Psoas muscle (tissue), 7 donors: ENCODE measurements at regions not wholly inside any gene's neighbourhood (a gene's known extent, or its start where the extent isn't known, plus 50 kb on each side); places are given as distances from the start of the nearest gene placed in this dataset.
A peak's percentile ranks its signal among the peaks of the same experiment; 100 is the strongest.

Source experiments
- ATAC-seq, 4 donors: fragments of 200-7000 bp; cut with Tn5 transposase; one replicate each; pipeline ENCODE4 v1.9.1; 2020; ENCODE audit warnings: moderate library complexity in 3 of 4, mild to moderate bottlenecking in 2 of 4
- DNase-seq, 2 donors: peaks; one replicate each; pipeline ENCODE4 v3.0.0-alpha.2; 2020
- H3K27ac ChIP-seq: fragments of 200-600 bp; one replicate; pipeline ENCODE4 v1.8.0; 2022
- H3K27me3 ChIP-seq, 3 donors: fragments of 200-600 bp in 1 of 3; one replicate each; pipeline versions ENCODE4 v1.6.1 to v1.8.0; 2013 to 2022; ENCODE audit warnings: low read length in 2 of 3, mild to moderate bottlenecking in 2 of 3, moderate library complexity in 1 of 3; ENCODE audit not compliant: insufficient read depth in 3 of 3
- H3K36me3 ChIP-seq, 2 donors: fragments of 200-600 bp in 1 of 2; one replicate each; pipeline versions ENCODE4 v1.6.1 to v1.8.0; 2013 to 2022; ENCODE audit warnings: low read depth in 1 of 2, mild to moderate bottlenecking in 1 of 2, moderate library complexity in 1 of 2; ENCODE audit not compliant: insufficient read depth in 1 of 2
- H3K4me1 ChIP-seq: fragments of 200-600 bp; one replicate; pipeline ENCODE4 v1.8.0; 2022
- H3K4me3 ChIP-seq: fragments of 200-600 bp; one replicate; pipeline ENCODE4 v1.8.0; 2022; ENCODE audit warnings: mild to moderate bottlenecking
- H3K9me3 ChIP-seq: fragments of 200-600 bp; one replicate; pipeline ENCODE4 v1.8.0; 2022
- WGBS, 3 donors: extraction: QIAGEN DNeasy Blood & Tissue Kit; methylation state at CpG; one replicate each; pipeline versions ENCODE4 v1.1.6 to v1.1.7; 2013; 5-methylcytosine and 5-hydroxymethylcytosine counted together
- intact Hi-C, 2 donors: fragments of 100-400 bp; cut with DNase I; formaldehyde crosslinking; loops; one replicate each; pipeline versions ENCODE4 v1.11.0 to v1.14.2; 2022
- TF ChIP-seq, protein P1 (sequence below): fragments of 200-600 bp; IDR thresholded peaks from one replicate; pipeline ENCODE4 v1.8.0; 2022; ENCODE audit warnings: antibody characterized with exemption
- donor health status: healthy with polysubstance abuse.
- donor health status: DM: no; HTN: no; CAD: no; lungs with moderate emphysema.
- donor health status: Bipolar disorder and iron deficiency.
- donor health status: healthy.
- donor health status: DM: yes; HTN: yes; CAD: no.
- donor health status: DM: no; HTN: no; CAD: no.
- donor health status: DM: yes; HTN: yes; CAD: no.

DNA sequence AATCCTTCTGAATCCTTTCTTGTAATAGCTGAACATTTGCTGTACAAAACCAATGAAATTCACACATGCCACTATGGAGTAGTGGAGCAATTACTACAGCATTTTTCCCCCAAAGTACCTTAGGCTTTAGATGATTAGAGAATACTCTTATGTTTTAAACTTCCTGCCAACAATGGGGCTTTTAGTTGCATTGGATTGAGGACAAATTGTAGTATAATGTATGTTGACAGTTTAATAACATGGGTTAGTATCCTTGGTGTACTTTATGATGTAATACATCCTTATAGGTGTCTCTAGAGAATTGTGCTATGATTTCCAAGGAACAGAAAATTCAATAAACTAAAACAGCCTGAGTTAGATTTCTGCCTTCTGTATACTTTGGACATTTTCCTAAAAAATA is 422.7 kb upstream of the GRAMD2B start:
- Histone ChIP-seq H3K36me3 (no peaks in the 10 kb centered on the region), H3K4me1 (no peaks in the 10 kb centered on the region), H3K27me3 (no peaks in the 10 kb centered on the region), H3K9me3 (no peaks in the 10 kb centered on the region), H3K27ac (no peak overlapping the region), H3K4me3 (no peak overlapping the region)
- ATAC-seq (no peak), DNase-seq (no peak)
- intact Hi-C loops, result no loop called here
- TF ChIP-seq, protein P1, sequence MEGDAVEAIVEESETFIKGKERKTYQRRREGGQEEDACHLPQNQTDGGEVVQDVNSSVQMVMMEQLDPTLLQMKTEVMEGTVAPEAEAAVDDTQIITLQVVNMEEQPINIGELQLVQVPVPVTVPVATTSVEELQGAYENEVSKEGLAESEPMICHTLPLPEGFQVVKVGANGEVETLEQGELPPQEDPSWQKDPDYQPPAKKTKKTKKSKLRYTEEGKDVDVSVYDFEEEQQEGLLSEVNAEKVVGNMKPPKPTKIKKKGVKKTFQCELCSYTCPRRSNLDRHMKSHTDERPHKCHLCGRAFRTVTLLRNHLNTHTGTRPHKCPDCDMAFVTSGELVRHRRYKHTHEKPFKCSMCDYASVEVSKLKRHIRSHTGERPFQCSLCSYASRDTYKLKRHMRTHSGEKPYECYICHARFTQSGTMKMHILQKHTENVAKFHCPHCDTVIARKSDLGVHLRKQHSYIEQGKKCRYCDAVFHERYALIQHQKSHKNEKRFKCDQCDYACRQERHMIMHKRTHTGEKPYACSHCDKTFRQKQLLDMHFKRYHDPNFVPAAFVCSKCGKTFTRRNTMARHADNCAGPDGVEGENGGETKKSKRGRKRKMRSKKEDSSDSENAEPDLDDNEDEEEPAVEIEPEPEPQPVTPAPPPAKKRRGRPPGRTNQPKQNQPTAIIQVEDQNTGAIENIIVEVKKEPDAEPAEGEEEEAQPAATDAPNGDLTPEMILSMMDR, result no peak

DNA sequence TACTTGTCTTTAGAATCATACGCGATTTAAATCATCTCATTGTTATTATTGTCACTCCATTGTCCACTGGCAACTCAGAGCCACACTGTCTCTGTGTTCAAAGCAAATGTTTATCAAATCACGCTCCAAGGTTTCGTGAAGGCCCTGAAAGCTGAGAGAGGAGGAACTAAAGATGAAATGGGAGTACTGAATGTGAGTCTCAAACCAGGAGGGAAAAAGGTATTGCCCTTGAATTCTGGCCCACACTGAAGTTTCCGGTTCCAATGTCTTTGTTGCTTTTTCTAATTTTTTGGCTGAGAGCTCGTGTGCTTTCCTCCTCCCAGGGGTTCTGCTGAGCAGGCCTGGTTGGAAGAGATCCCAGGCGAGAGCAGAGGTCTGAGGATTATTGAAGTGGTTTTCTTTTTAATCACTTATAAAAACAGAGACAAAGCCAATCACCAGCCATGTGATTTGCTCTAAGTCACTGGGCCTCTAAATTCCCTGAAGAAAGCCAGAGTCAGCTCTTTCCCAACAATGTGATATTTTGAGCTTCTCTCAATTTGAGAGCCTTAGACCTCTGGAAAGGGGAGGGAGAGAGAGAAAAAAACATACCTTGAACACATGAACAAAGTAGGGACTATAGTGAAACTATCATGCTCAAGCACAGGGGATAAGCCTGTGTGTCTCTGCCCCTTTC is 420.8 kb upstream of the GRAMD2B start:
- Histone ChIP-seq H3K27me3 (no peaks in the 10 kb centered on the region), H3K27ac (no peak overlapping the region)
- peak in 3 of 4 donors; percentile 38 to 57 (median 46) for ATAC-seq

DNA sequence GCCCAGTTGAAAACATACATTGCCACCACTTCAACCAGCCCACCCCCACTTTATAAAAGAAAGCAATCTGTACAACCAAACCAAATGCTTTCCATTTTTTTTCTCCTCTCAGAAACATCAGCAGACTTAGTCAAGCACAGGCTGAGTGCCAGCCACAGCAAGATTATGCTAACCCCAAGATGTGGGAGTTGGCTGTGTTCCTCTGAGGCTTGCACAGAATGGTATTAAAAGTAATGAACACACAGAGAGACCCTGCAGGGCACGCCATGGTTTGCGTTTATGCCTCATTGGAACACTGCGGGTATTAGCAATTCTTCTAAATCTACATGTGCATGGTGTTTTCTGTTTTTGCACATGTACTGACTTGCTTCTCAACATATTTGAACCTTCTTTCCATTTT is 419.9 kb upstream of the GRAMD2B start:
- intact Hi-C loops, result no loop called here
- H3K36me3 ChIP-seq, result no peaks in the 10 kb centered on the region
- H3K4me1 ChIP-seq, result no peaks in the 10 kb centered on the region
- TF ChIP-seq, protein P1, result no peak
- WGBS, 3 donors, result 73 to 83% (median 75%) methylated on average over 3 of the region's 3 CpGs
- no peak overlapping the region for H3K27ac ChIP-seq
- no peak overlapping the region for H3K4me3 ChIP-seq
- ATAC-seq (no peak), DNase-seq (no peak)
- H3K9me3 ChIP-seq, result no peaks in the 10 kb centered on the region
- no peaks in the 10 kb centered on the region for H3K27me3 ChIP-seq

More for the DNA sequence above, 420.8 kb upstream of the GRAMD2B start:
- DNase-seq, result peak; percentile 43 to 66
- intact Hi-C loops, result no loop called here
- TF ChIP-seq, protein P1, result no peak
- 52 to 60% (median 54%) methylated on average over 7 of the region's 7 CpGs for WGBS, 3 donors
- Histone ChIP-seq H3K36me3 (no peaks in the 10 kb centered on the region), H3K9me3 (no peaks in the 10 kb centered on the region), H3K4me3 (no peak overlapping the region), H3K4me1 (no peaks in the 10 kb centered on the region)

DNA sequence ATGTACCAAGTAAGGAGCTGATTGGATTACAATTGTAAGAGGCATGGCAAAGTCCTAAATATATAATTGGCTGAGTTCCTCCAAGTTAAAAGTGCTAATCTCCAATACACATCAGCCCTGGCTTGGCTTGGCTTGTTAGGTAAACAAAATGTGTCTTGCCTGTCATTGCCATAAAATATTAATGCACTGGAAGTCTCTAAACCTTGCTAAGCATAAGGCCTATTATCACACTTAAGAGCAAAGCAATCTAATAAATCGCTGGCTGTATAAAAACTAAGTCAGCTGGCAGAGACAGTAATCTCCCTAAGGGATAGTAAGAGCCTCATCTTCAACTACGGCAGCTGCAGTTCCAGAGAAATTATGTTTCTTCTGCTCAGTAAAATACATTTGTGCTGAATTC is 418.6 kb upstream of the GRAMD2B start:
- WGBS, 3 donors, result 21 to 28% (median 23%) methylated on average over 2 of the region's 2 CpGs
- TF ChIP-seq, protein P1, result no peak

DNA sequence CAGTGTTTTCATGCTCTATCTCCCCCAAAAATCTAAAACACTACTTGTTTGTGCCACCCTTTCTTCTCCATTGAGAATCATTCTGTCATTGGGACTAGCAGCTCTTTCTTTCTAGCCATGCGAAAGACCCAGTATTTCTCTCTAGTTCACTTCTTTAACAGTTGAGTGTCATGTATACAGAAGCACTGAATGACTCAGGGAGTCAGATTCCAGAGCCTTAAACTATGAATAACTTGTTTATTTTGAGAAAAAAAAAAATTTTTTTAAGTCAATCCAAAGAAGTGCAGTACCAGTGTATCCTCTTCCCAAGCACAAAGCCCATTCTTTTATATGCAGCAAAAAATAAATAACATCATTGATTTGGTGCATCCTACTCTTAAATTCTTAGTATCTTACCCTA is 415.4 kb upstream of the GRAMD2B start:
- DNase-seq (no peak), ATAC-seq (no peak)
- no peaks in the 10 kb centered on the region for H3K36me3 ChIP-seq
- no peak overlapping the region for H3K27ac ChIP-seq
- 100% methylated on average over 1 of the region's 1 CpG for WGBS, 3 donors
- TF ChIP-seq, protein P1, result no peak
- no peaks in the 10 kb centered on the region for H3K27me3 ChIP-seq
- H3K9me3 ChIP-seq, result no peaks in the 10 kb centered on the region
- no peak overlapping the region for H3K4me3 ChIP-seq
- intact Hi-C loops, result no loop called here
- no peaks in the 10 kb centered on the region for H3K4me1 ChIP-seq

More for the DNA sequence above, 418.6 kb upstream of the GRAMD2B start:
- Histone ChIP-seq H3K36me3 (no peaks in the 10 kb centered on the region), H3K4me1 (no peaks in the 10 kb centered on the region), H3K4me3 (no peak overlapping the region), H3K9me3 (no peaks in the 10 kb centered on the region), H3K27me3 (no peaks in the 10 kb centered on the region), H3K27ac (no peak overlapping the region)
- ATAC-seq (no peak), DNase-seq (no peak)
- intact Hi-C loops, result no loop called here
